AG10803 (cell line): ENCODE measurements at regions not wholly inside any gene's neighbourhood (a gene's known extent, or its start where the extent isn't known, plus 50 kb on each side); places are given as distances from the start of the nearest gene placed in this dataset.

Source experiments
- DNase-seq: peaks from one replicate; pipeline ENCODE4 v3.0.0; 2010; ENCODE audit warnings: low read depth
- H3K4me3 ChIP-seq: 2 replicates; pipeline ENCODE4 v1.5.1; 2011; ENCODE audit warnings: mild to moderate bottlenecking, low read length, control low read depth
- TF ChIP-seq, protein P1 (sequence below): conservative IDR thresholded peaks from 2 replicates; pipeline ENCODE4 v1.5.1; 2011; ENCODE audit warnings: mild to moderate bottlenecking, low read length, control low read depth, inconsistent platforms

DNA sequence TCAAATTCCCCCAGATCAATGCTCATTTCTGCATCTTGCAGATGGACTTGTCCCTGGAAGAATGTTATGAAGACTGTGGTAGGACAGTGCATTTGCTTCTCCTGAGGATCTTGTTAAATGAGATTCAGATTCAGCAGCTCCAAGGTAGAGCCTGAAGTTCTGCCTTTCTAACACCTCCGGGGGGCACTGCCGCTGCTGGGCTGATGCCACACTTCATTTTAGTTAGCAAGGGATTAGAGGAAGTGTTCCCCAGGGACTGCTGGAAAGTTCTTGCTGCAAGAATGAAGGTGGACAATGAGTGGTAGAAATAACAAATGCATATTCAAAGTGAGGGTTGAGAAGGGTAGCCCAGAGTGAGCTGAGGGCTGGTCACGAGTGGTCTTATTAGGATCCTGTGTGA is 434.3 kb upstream of the AKR1E2 start:
- TF ChIP-seq, protein P1, sequence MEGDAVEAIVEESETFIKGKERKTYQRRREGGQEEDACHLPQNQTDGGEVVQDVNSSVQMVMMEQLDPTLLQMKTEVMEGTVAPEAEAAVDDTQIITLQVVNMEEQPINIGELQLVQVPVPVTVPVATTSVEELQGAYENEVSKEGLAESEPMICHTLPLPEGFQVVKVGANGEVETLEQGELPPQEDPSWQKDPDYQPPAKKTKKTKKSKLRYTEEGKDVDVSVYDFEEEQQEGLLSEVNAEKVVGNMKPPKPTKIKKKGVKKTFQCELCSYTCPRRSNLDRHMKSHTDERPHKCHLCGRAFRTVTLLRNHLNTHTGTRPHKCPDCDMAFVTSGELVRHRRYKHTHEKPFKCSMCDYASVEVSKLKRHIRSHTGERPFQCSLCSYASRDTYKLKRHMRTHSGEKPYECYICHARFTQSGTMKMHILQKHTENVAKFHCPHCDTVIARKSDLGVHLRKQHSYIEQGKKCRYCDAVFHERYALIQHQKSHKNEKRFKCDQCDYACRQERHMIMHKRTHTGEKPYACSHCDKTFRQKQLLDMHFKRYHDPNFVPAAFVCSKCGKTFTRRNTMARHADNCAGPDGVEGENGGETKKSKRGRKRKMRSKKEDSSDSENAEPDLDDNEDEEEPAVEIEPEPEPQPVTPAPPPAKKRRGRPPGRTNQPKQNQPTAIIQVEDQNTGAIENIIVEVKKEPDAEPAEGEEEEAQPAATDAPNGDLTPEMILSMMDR: no peak
- DNase-seq: peak; percentile 21
- no peak overlapping the region for H3K4me3 ChIP-seq

DNA sequence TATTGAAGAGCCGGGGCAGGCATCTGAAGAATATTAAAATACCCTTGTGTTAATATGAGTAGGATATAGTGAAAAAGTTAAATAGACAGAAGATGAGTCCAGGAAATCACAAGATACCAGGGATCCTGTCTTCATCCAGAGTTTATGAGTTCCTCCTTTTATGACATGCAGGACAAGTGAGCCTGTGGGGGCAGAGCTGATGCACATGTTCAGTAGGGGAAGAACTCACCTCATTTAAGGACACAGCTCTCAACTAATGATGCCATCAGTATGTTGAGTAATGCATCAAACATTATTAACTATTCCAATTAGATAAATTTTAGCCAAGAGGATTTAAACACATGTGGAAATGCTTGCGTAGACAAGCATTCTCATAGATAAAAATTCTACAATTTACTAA is 435.8 kb upstream of the AKR1E2 start:
- TF ChIP-seq, protein P1: no peak
- H3K4me3 ChIP-seq: no peak overlapping the region
- DNase-seq: peak; percentile 3

DNA sequence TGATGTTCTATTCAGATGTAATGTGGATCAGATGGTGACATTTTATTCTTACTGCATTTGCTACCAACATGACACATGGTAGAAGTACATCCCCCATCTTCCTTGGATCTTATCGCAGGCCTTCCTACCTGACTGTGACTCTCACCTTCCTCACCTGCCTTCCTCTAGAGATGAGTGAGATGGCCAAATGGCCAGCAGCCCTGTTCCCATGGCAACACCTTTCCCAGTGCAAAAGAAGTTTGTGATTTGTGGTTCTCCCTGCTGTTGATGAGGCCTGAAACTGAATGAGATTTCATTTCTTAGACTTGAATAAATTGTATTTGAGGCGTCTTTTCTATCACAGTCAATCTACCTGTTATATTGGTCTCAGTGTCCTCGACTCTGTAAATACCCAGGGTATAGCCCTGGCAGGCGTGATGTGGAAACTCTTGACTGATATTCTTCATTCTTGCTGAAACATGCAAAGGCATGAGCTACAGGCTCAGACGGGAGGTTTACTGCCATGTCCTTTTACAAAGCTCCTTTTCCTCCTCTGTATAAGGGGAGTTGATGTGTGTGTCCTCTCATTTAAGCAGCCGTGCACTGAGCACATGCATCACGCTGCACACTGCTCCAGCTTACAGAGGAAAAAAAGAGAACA is 440.7 kb upstream of the AKR1E2 start:
- H3K4me3 ChIP-seq: no peak overlapping the region
- DNase-seq: no peak
- TF ChIP-seq, protein P1: no peak

DNA sequence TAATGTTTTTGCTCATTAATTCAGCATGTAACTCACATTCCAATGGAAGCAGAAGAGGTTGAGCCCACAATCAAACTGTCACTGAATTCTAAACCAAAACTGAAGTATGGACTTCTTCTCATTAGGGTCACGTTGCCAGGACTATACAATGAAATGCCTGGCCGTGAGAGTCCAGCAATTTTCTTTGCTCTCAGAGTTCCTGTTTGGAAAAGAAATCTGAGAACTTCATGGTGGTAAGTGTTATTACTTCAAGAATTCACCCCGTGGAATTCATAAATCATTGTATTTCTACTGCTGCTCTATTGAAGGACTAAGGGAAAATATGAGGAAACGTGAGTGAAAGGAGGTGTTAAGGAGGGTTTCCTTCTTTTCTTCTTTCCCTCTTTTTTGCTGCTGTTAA is 441.8 kb upstream of the AKR1E2 start:
- peak; percentile 53 for DNase-seq
- no peak overlapping the region; the same call in 1 of the 2 replicates for H3K4me3 ChIP-seq
- TF ChIP-seq, protein P1: no peak

DNA sequence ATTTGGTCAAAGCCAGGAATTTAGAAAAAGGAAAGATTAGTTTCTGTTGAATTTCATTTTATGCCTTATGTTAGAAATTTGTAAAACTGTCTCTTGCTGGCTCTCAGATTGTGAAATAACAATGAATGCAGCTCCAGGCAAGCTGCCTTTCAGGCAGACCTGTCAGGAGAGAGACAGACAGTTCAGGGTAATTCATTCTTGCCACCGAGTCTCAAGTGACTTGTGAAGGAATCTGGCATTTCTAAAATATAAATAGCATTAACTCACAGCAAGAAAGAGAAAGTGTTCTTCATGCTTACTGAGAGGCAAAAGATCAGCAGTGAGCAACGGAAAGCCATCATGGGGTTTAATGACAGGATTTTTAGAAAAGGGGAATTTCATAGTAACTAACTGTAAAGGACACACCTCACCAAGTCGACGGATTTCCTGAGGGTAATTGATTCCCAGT is 442.3 kb upstream of the AKR1E2 start:
- peak overlapping the region; percentile 11 for H3K4me3 ChIP-seq
- DNase-seq: peak; percentile 33
- TF ChIP-seq, protein P1: no peak

DNA sequence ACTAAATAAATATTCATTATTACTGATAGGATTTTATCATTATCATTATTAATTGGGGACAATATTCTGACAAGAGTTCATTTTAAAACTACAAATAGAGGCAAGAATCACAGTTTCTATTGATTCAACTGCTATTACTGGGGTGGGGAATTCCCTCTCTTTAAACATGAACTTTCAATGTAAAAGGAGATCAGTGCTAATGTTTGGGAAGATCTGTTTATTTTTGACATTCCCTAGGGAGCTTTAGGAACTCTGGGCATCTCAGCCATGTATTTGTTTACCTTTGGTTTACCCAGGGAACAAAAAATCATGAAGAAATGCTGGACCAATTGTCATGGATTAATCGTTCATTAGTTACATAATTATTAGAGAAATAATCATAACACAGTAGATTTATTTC is 443.2 kb upstream of the AKR1E2 start:
- DNase-seq: peak; percentile 39
- TF ChIP-seq, protein P1: no peak
- no peak overlapping the region for H3K4me3 ChIP-seq

DNA sequence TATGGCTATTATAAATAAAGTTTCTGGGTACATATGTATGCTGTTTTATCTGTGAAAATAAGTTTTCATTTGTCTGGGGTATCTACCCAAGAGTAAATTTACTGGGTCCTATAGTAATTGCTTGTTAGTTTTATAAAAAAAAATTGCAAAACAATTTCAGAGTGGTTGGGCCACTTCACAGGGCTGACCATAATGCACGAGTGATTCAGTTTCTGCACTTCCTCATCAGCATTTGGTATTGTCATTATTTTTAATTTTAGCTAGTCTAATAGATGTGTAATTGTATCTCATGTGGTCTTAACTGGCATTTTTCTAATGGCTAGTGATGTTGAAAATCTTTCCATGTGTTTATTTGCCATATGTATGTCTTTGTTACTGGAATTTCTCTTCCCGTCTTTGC is 452.4 kb upstream of the AKR1E2 start:
- TF ChIP-seq, protein P1: no peak
- no peak for DNase-seq

More for the DNA sequence above, 452.4 kb upstream of the AKR1E2 start:
- H3K4me3 ChIP-seq: no peak overlapping the region
